GM19395 (cell line): ENCODE measurements at regions not wholly inside any gene's neighbourhood (a gene's known extent, or its start where the extent isn't known, plus 50 kb on each side); places are given as distances from the start of the nearest gene placed in this dataset.
"Not testable (repeated sequence)": the region's sequence is repeated elsewhere in the genome, so short reads cannot be mapped to it uniquely, and the experiment has no call there.

Experiments used
- ATAC-seq: cut with Tn5 transposase; IDR thresholded peaks from one replicate; pipeline ENCODE4 v1.9.1; 2021; ENCODE audit warnings: mild to moderate bottlenecking, moderate library complexity; ENCODE audit not compliant: unreplicated experiment

- no peak for ATAC-seq
Measured at GRCh38 chr20:1827510-1827973, 67.7 kb upstream of the SIRPA start.

- ATAC-seq = no peak
Measured at GRCh38 chr20:1825938-1826445, 69.2 kb upstream of the SIRPA start.

GRCh38 chr20:1825507-1825906 lies 69.7 kb upstream of the SIRPA start:
- ATAC-seq = no peak

GRCh38 chr20:1824834-1825233 lies 70.4 kb upstream of the SIRPA start:
- ATAC-seq = no peak

GRCh38 chr20:1824181-1824580 lies 71.0 kb upstream of the SIRPA start:
- ATAC-seq = no peak

GRCh38 chr20:1823450-1823844 lies 71.8 kb upstream of the SIRPA start:
- ATAC-seq = no peak

GRCh38 chr20:1822564-1823449 lies 72.4 kb upstream of the SIRPA start:
- no peak for ATAC-seq

- ATAC-seq = no peak
Measured at GRCh38 chr20:1820138-1821079, 74.8 kb upstream of the SIRPA start.

- no peak for ATAC-seq
Measured at GRCh38 chr20:1819311-1820137, 75.7 kb upstream of the SIRPA start.

GRCh38 chr20:1818895-1819294 lies 76.3 kb upstream of the SIRPA start:
- no peak for ATAC-seq

GRCh38 chr20:1818247-1818840 lies 76.9 kb upstream of the SIRPA start:
- no peak for ATAC-seq

GRCh38 chr20:1817577-1818211 lies 77.5 kb upstream of the SIRPA start:
- ATAC-seq = no peak

- ATAC-seq = no peak
Measured at GRCh38 chr20:1816384-1817381, 78.5 kb upstream of the SIRPA start.

GRCh38 chr20:1815502-1816085 lies 79.6 kb upstream of the SIRPA start:
- no peak for ATAC-seq

GRCh38 chr20:1814861-1815260 lies 80.3 kb upstream of the SIRPA start:
- not testable (repeated sequence) for ATAC-seq

GRCh38 chr20:1813674-1814635 lies 81.3 kb upstream of the SIRPA start:
- no peak for ATAC-seq

- no peak for ATAC-seq
Measured at GRCh38 chr20:1813101-1813529, 82.1 kb upstream of the SIRPA start.
